Esophagus muscularis mucosa (tissue), 4 donors: ENCODE measurements at regions not wholly inside any gene's neighbourhood (a gene's known extent, or its start where the extent isn't known, plus 50 kb on each side); places are given as distances from the start of the nearest gene placed in this dataset.

ENCODE experiments used
- DNase-seq: peaks from one replicate; pipeline ENCODE4 v3.0.0-alpha.2; 2017; ENCODE audit errors: extremely low spot score
- H3K27ac ChIP-seq, 4 donors: fragments of 200-600 bp; sonication (generic); replicated peaks in 1 of 4; 1 replicate in 3 of 4; 2 replicates in 1 of 4; pipeline ENCODE4 v1.5.1; 2016 to 2019; ENCODE audit warnings: mild to moderate bottlenecking in 1 of 4
- H3K27me3 ChIP-seq, 4 donors: fragments of 200-600 bp; sonication (generic); one replicate each; pipeline versions ENCODE4 v1.5.1 to v1.6.0; 2016 to 2019
- H3K36me3 ChIP-seq, 4 donors: fragments of 200-600 bp; sonication (generic); one replicate each; pipeline ENCODE4 v1.5.1; 2016 to 2019
- H3K4me1 ChIP-seq, 4 donors: fragments of 200-600 bp; sonication (generic); one replicate each; pipeline ENCODE4 v1.5.1; 2016 to 2019
- H3K4me3 ChIP-seq, 4 donors: fragments of 200-600 bp; sonication (generic); 1 replicate in 2 of 4; 2 replicates in 2 of 4; pipeline ENCODE4 v1.5.1; 2016 to 2019; ENCODE audit warnings: mild to moderate bottlenecking in 4 of 4, moderate library complexity in 1 of 4
- H3K9me3 ChIP-seq, 4 donors: fragments of 200-600 bp; sonication (generic); 1 replicate in 3 of 4; 2 replicates in 1 of 4; pipeline ENCODE4 v1.5.1; 2016 to 2019
- CTCF ChIP-seq, 3 experiments: fragments of 200-600 bp in 2 of 3; fragments of 450-650 bp in 1 of 3; sonication (generic) in 2 of 3; IDR thresholded peaks; one replicate each; pipeline ENCODE4 v1.5.1; 2017 to 2019; ENCODE audit warnings: antibody characterized with exemption in 3 of 3, mild to moderate bottlenecking in 2 of 3, moderate library complexity in 1 of 3
- EP300 ChIP-seq: sonication (generic); formaldehyde crosslinking; IDR thresholded peaks from one replicate; pipeline ENCODE4 v1.6.1; 2017; ENCODE audit warnings: antibody characterized with exemption
- POLR2A ChIP-seq: fragments of 450-650 bp; IDR thresholded peaks from one replicate; pipeline ENCODE4 v1.6.1; 2017; ENCODE audit warnings: antibody characterized with exemption, moderate library complexity, mild to moderate bottlenecking, low read depth
- POLR2AphosphoS5 ChIP-seq, 2 donors: sonication (generic); formaldehyde crosslinking; IDR thresholded peaks; one replicate each; pipeline ENCODE4 v1.6.1; 2017; ENCODE audit warnings: antibody characterized with exemption in 2 of 2
- WGBS: methylation state at CpG from one replicate; pipeline ENCODE4 v1.1.5; 2018; 5-methylcytosine and 5-hydroxymethylcytosine counted together
- intact Hi-C: fragments of 100-400 bp; cut with DNase I; formaldehyde crosslinking; loops from one replicate; pipeline ENCODE4 v1.15.1; 2023

GRCh38 chr13:91228940-91229339 is 118.5 kb upstream of the MIR17HG start:
- TF ChIP-seq CTCF (IDR thresholded peaks at IDR 0.05) (no peak), POLR2A (no peak), POLR2AphosphoS5 (IDR thresholded peaks at IDR 0.05) (no peak), EP300 (no peak)
- no peaks in the 10 kb centered on the region for H3K4me1 ChIP-seq
- no peak overlapping the region for H3K27ac ChIP-seq
- DNase-seq, result no peak
- H3K36me3 ChIP-seq, result no peaks in the 10 kb centered on the region
- H3K27me3 ChIP-seq, result no peaks in the 10 kb centered on the region
- WGBS, result 74% methylated on average over 1 of the region's 1 CpG
- intact Hi-C loops, result no loop called here
- H3K4me3 ChIP-seq, result no peak overlapping the region
- H3K9me3 ChIP-seq, result no peaks in the 10 kb centered on the region

GRCh38 chr13:91232716-91233115 is 114.8 kb upstream of the MIR17HG start:
- no peaks in the 10 kb centered on the region for H3K9me3 ChIP-seq
- TF ChIP-seq EP300 (no peak), CTCF (IDR thresholded peaks at IDR 0.05) (no peak), POLR2AphosphoS5 (IDR thresholded peaks at IDR 0.05) (no peak), POLR2A (no peak)
- no peak overlapping the region for H3K4me3 ChIP-seq
- intact Hi-C loops, result no loop called here
- H3K27ac ChIP-seq, result no peak overlapping the region
- no peaks in the 10 kb centered on the region for H3K27me3 ChIP-seq
- H3K4me1 ChIP-seq, result no peaks in the 10 kb centered on the region
- no peaks in the 10 kb centered on the region for H3K36me3 ChIP-seq
- DNase-seq, result no peak

GRCh38 chr13:91233291-91233690 is 114.2 kb upstream of the MIR17HG start:
- Histone ChIP-seq H3K27me3 (no peaks in the 10 kb centered on the region), H3K4me1 (no peaks in the 10 kb centered on the region), H3K4me3 (no peak overlapping the region), H3K36me3 (no peaks in the 10 kb centered on the region), H3K9me3 (no peaks in the 10 kb centered on the region), H3K27ac (no peak overlapping the region)
- WGBS, result 81% methylated on average over 3 of the region's 3 CpGs
- intact Hi-C loops, result no loop called here
- no peak for DNase-seq
- no peak for TF ChIP-seq POLR2A
- no peak for TF ChIP-seq CTCF (IDR thresholded peaks at IDR 0.05)
- TF ChIP-seq EP300, result no peak
- no peak for TF ChIP-seq POLR2AphosphoS5 (IDR thresholded peaks at IDR 0.05)

- no peaks in the 10 kb centered on the region for H3K27me3 ChIP-seq
- no peaks in the 10 kb centered on the region for H3K9me3 ChIP-seq
- H3K4me3 ChIP-seq, result no peak overlapping the region
- no peak for TF ChIP-seq CTCF (IDR thresholded peaks at IDR 0.05)
- TF ChIP-seq POLR2AphosphoS5 (IDR thresholded peaks at IDR 0.05), result no peak
- no peak for TF ChIP-seq EP300
- intact Hi-C loops, result no loop called here
- WGBS, result 82% methylated on average over 3 of the region's 3 CpGs
- no peak for DNase-seq
- H3K27ac ChIP-seq, result no peak overlapping the region
- H3K36me3 ChIP-seq, result no peaks in the 10 kb centered on the region
- H3K4me1 ChIP-seq, result no peaks in the 10 kb centered on the region
These were observed 111.3 kb upstream of the MIR17HG start for GRCh38 chr13:91236182-91236581.

GRCh38 chr13:91236921-91237320 is 110.6 kb upstream of the MIR17HG start:
- Histone ChIP-seq H3K27ac (no peak overlapping the region), H3K27me3 (no peaks in the 10 kb centered on the region)
- 89% methylated on average over 3 of the region's 3 CpGs for WGBS

More at GRCh38 chr13:91236921-91237320, 110.6 kb upstream of the MIR17HG start:
- no peaks in the 10 kb centered on the region for H3K36me3 ChIP-seq
- no peak for TF ChIP-seq POLR2AphosphoS5 (IDR thresholded peaks at IDR 0.05)
- TF ChIP-seq EP300, result no peak
- TF ChIP-seq CTCF (IDR thresholded peaks at IDR 0.05), result no peak
- no peak for TF ChIP-seq POLR2A
- no peaks in the 10 kb centered on the region for H3K9me3 ChIP-seq
- no peak overlapping the region for H3K4me3 ChIP-seq
- no peaks in the 10 kb centered on the region for H3K4me1 ChIP-seq
- intact Hi-C loops, result no loop called here
- DNase-seq, result no peak
